HG03558 (cell line): ENCODE measurements at regions not wholly inside any gene's neighbourhood (a gene's known extent, or its start where the extent isn't known, plus 50 kb on each side); places are given as distances from the start of the nearest gene placed in this dataset.

Experiments used
- ATAC-seq: cut with Tn5 transposase; IDR thresholded peaks from one replicate; pipeline ENCODE4 v1.9.1; 2021; ENCODE audit warnings: moderate number of reproducible peaks; ENCODE audit not compliant: unreplicated experiment; ENCODE audit errors: extremely low read depth

- ATAC-seq: no peak
Measured at GRCh38 chr7:21134631-21135030, 293.3 kb upstream of the SP4 start.

- ATAC-seq: no peak
Measured at GRCh38 chr7:21135437-21135836, 292.4 kb upstream of the SP4 start.

- ATAC-seq: no peak
Measured at GRCh38 chr7:21137640-21138039, 290.2 kb upstream of the SP4 start.

- ATAC-seq: no peak
Measured at GRCh38 chr7:21140622-21141021, 287.3 kb upstream of the SP4 start.

GRCh38 chr7:21141476-21141875 is 286.4 kb upstream of the SP4 start:
- ATAC-seq: no peak

- no peak for ATAC-seq
Measured at GRCh38 chr7:21142081-21142480, 285.8 kb upstream of the SP4 start.

- no peak for ATAC-seq
Measured at GRCh38 chr7:21146642-21147423, 281.1 kb upstream of the SP4 start.

- ATAC-seq: no peak
Measured at GRCh38 chr7:21149809-21150208, 278.1 kb upstream of the SP4 start.

- ATAC-seq: no peak
Measured at GRCh38 chr7:21154614-21155013, 273.3 kb upstream of the SP4 start.

GRCh38 chr7:21159506-21159905 is 268.4 kb upstream of the SP4 start:
- no peak for ATAC-seq

- ATAC-seq: no peak
Measured at GRCh38 chr7:21160401-21160800, 267.5 kb upstream of the SP4 start.

- ATAC-seq: no peak
Measured at GRCh38 chr7:21167942-21168341, 259.9 kb upstream of the SP4 start.

GRCh38 chr7:21169667-21170580 is 258.0 kb upstream of the SP4 start:
- ATAC-seq: no peak

GRCh38 chr7:21172800-21173199 is 255.1 kb upstream of the SP4 start:
- no peak for ATAC-seq

GRCh38 chr7:21173436-21173835 is 254.4 kb upstream of the SP4 start:
- ATAC-seq: no peak

GRCh38 chr7:21175714-21176113 is 252.2 kb upstream of the SP4 start:
- ATAC-seq: no peak

GRCh38 chr7:21184942-21185652 is 242.8 kb upstream of the SP4 start:
- ATAC-seq: no peak

- ATAC-seq: no peak
Measured at GRCh38 chr7:21185653-21186265, 242.1 kb upstream of the SP4 start.

- no peak for ATAC-seq
Measured at GRCh38 chr7:21191321-21192073, 236.4 kb upstream of the SP4 start.

- ATAC-seq: no peak
Measured at GRCh38 chr7:21192657-21193056, 235.2 kb upstream of the SP4 start.
